Fibroblast of skin of back (primary cell): ENCODE measurements at regions not wholly inside any gene's neighbourhood (a gene's known extent, or its start where the extent isn't known, plus 50 kb on each side); places are given as distances from the start of the nearest gene placed in this dataset.

Source experiments
- DNase-seq: peaks from one replicate; pipeline ENCODE4 v3.0.0-alpha.2; 2013

DNA sequence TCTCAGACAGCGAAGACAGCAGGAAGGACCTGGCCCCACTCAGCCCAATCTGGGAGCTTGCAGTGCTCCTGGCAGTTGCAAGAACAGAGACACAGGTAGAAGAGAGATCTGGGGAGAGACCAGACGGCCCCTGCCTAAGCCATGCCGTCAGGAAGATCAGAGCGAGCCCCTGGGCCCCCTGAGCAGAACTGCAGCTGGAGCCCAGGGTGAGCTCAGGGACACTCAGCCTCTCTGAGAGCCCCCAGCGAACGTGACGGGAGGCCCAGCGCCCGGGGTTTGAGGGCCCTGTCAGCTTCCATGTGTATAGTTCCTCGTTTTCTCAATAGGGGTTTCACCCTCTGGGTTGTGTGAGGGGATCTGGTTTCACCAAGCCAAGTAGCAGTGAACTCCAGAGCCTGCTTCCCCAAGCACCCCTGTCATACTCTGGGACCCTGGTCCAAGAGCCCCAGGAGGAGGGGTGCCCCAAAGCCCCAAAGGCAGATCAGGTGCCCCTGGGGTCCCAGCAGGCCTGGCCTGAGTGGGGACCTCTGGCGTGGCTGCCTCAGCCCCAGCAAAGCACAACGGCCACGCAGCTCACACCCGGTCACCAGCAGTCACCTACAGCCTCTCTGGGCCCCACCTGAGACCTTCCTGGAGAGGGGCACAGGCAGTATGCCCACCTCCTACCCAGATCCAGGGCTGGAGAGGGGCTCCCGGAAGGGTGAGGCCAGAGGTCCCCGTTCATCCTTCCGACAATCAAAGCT lies 431.3 kb upstream of the MYT1L start:
- no peak for DNase-seq

DNA sequence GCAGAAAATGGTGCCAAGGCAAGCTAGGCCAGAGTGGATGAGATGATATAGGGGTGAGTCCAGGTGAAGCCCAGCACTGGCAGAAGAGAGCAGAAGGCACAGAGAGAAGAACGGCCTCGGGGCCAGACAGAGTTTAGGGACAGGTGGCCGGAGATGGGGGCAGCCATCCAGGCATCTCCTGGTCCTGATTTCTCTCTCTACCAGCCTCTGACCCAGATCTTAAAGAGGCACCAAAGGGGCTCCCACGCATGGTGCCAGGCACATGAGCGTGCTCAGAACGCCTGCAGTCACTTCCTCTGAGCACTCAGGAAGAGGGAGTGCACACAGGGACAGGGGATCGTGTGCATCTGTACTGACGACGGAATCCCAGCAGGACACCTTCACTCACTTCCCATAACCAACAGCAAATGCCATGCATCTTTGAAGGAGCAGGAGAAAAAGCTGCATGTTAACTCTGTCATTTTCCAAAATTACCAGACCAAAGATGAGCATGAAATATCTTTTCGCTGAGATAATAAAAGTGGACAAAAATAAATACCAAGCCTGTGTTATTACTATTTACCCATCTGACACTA lies 427.8 kb upstream of the MYT1L start:
- DNase-seq, result no peak

DNA sequence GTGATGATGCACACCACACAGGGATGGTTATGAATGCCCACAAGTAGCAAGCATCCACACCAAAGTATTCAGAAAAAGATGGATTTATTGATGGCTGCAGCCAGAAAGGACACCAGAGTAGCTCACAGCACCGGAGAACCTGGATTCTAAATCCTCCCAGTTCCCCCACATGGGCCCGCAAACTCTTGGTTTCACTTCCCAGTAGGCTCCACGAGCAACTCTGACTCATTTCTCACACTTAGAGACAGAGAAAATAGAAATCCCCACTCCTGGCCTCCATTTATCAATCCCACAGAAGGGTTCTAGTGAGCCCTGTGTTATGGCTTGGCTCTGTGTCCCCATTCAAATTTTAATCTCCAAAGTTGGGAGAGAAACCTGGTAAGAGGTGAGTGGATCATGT lies 426.7 kb upstream of the MYT1L start:
- DNase-seq, result no peak

DNA sequence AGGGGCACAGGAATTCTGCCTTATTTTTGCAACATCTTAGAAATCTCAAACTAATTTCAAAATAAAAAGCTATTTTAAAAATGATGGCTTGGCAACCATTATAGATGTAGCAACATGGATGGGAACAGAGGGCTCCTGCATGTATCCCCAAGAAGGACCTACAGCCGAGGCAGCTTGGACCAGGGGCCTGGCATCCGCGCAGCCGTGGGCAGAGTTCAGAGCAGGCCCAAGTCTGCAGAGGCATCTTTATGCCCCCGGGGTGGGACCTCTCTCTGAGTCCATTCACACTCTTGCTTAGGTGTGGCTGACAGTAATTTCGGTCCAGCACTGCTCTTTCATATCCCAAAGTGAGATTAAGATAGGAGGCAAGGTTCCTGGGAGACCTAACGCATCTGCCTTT lies 425.8 kb upstream of the MYT1L start:
- no peak for DNase-seq

DNA sequence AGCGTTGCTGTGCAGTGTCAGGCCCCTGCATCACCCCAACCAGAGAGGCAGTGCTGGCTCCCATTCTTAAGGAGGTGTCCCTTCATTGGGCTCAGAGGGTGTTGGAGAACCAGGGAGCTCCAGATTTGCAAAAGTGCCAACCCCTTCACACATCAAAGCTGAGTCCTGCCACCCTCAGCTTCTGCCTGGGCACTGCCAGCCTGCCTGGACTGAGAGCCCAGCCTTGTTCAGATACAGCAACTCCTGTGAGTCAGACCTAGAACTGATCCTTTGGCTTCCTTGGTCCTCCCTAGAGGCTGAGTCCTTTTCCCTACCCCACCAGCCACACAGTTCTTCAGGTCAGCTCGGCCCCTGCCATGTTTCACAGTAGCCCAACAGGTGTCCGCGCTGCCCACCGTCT lies 424.9 kb upstream of the MYT1L start:
- no peak for DNase-seq

DNA sequence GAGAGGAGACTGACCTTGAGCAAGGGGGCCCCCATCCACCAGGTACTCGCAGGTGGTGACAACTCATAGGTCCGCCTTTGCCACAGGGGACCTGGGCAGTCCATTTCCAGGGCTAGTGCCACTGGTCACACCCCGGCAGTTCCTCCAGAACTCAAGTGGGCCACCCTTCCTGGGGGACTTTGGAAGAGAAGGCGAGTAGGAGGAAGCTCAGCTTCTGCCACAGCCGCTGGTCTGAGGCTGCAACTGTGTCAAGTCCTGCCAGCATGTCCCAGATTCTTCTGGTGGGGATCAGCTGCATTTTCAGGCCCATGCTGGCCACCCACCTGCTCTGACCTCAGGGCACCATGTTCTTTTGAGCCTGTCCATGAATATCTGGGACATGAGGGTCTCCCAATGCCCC lies 423.9 kb upstream of the MYT1L start:
- no peak for DNase-seq

DNA sequence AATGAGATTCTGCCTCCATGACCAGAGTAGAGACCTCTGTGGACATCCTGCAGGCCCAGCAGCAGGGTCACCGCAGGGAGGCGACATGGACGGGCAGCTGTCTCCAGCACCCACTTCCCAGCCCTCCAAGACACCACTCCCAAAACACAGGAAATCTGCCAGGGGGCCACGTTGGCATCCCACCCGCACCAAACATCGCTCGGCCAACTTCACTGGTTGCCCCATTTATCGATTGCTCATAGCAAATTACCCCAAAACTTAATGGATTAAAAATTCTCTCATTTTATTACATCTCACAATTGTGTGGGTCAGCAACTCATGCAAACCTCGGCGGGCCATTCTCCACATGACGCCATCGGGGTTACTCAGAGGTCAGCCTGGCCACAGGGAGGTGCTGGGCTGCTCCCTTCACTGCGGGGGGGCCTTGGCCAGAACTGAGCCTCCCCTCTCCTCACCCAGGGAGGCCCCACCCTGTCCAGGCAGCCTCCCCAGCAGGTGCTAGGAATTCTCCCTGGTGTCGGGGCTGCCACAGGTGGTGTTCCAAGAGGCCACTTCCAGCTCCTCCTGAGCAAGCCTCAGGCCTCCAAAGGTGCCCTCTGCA lies 420.7 kb upstream of the MYT1L start:
- DNase-seq, result no peak

DNA sequence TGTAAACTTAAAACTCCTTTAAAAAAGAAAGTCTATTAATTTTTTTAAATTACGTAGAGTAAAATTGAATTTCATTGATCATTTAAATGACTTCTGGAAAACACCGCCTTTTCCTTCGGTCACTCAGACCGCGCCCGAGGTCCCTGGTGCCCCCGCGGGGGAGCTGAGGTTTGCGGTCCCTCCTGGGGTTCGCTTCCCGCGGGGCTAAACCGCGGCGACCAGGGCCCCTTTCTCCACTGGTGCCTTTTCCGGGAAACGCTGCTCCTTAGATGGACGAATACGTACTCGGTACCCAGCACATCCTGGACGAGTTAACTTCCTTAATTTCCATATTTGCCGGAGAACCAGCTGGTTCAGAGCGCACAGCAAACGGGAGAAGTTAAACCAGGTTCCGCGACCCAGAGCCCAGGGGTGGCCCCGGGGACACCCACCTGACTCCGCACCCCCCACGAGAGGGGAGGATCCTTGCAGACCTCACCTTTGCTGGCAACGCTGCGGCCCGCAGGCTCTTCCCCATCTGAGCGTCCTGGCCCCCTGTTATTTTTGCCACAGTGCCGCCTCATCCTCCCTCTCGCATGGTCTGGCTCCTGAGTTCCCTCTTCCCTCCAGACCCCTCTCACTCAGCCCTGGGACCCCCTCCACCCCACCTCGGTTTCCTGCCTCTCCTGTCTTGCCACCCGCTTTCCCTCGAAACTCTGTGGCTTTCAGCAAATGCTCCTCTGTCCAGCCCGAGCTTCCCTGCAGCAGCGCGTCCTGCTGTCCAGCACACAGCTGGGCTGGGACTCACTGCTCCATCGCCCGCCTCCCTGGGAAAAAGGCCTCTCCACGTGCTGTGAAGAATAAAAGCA lies 420.0 kb upstream of the MYT1L start:
- DNase-seq, result no peak

DNA sequence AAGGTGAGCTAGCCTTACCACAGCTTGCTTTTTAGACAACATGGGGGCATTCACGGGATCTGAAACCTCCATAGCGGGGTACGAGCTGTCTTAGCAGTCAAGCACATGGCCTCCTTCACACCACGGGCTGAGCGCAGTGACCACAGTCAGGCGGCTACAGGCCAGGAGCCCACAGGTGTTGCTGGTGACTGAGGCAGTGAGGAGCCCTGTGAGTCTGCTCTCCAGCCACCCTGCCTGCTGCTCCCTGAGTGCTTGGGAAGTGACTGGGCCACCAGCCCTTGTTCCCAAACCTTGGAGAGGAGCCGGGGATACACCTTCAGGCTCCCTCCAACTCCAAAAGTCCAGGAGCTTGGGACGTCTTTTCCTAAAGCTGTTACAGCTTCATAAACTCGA lies 418.1 kb upstream of the MYT1L start:
- no peak for DNase-seq

DNA sequence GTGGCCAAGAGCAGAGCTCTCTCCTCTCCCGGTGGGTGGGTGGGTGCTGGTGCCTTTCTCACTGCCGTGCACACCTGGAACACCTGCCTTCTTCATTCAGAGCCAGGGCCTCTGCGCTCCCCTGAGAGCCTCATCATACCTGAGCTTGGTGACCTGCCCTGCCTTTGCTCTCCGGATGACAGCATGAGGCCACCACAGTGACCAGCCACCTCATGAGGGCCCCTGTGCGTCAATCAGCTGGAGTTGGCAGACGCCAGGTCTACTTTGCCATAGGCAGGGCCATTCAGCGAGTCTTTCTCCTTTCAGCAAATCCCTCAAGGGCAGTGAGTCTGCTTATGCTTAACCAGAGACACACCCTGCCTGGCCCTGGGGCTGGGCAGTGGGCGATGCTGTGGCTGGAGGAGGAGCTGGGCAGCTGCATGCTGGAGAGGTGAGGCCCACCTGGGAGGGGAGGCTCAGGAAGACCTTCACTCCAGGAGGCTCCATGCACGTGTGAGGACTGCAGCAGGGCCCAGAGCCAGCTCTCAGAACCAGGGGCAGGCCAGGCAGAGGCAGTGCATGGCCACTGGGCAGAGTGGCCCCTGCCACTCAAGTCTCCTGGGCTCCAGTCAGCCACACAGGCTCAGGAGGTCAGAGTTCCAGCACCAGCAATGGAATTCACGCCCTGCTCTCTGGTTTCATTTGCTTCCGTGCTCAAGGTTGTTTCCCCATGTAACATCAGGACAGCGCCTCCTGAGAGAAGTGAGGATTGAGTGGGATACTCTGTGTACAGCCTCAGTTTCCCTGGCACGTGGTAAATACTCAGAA lies 417.5 kb upstream of the MYT1L start:
- no peak for DNase-seq

DNA sequence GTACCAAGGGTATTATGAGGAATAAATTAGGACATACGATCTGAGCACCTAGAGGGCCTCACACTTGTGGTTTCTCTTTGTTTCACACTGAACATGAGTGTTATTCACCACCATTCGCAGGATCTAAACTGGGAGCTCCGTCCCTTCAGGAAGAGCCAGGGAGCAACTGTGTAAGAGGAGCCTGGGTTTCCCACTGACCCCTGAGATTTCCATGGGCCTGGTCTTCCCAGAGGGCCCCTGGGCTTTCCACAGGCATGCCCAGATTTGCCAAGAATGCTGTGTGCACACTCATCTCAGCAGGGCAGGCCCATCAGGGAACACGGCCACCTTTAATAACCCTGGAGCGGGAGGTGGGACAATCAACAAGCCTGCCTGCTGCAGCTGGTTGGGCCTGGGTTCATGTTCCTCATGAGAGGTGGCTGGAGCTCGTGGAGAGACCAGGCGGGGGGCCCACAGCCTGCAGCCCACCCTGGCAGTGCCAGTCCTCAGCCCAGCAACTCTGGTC lies 416.8 kb upstream of the MYT1L start:
- DNase-seq, result no peak

DNA sequence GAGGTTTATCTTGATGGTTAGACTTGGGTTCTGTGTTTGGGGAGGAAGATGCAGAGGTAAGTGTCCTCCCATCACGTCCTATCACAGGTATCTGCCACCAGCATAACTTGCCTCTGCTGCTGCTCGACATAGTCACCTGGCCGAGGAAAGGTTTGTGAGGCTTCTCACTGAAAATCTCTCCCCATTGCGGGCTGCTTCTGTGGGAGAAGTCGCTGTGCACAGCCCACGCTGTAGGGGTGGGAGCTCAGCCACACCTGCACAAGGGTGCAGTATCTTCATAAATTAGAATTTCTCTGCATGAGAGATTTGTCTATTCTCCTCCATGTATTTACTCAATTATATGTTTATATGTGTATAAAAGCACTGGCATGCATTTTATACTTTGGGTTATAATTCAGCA lies 415.7 kb upstream of the MYT1L start:
- DNase-seq, result no peak

DNA sequence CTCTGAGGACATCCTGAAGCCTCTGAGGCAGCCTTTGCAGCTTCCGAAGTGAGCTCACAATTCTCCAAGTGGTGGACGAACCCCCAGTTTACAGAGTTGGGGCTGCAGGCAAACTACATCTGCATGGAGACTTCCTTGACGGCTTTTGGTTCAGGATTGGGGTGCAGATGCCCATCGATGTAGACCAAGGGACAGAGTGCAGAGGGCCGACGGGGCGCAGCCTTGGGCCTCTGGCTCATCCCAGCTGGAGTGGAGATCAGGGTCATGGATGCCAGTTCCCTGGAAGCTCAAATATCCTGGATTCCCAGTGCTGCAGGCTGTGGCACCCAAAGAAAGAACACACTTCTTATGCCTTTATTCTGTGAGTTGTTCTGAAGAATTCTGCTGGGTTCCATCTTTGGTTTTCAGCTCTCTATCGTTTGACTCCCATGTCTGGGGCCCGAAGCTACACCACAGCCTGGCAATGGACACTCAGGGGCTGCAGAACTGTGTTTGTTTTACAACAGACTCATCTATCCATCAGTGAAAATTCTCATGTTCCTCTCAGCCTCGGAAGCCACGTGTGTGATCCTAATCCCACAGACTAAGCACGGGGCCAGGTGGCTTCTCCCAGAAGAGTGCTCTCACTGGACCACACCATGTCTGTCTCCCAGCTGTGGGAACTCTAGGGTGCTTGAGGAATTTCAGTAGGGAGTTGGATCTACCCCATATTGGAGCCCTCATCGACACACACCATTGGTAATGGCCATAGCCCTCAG lies 414.1 kb upstream of the MYT1L start:
- no peak for DNase-seq

DNA sequence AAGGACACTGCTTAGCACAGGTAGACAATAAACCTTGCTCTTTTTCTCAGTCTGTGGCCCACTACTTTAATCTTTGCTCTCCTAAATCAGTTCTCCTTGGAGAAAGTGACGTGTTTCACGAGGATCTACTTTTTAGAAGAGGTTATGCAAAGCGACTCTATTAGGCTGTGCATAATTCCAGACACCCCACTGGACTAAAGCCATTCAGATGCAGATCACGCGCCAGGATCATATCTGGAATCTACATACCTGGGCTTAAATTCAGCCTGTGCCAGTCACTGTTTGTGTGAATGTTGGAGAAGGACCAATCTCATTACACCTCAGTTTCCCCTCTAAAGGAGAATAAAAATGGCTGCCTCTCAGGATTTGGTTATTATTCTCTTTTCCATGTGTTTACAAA lies 413.0 kb upstream of the MYT1L start:
- DNase-seq, result no peak

DNA sequence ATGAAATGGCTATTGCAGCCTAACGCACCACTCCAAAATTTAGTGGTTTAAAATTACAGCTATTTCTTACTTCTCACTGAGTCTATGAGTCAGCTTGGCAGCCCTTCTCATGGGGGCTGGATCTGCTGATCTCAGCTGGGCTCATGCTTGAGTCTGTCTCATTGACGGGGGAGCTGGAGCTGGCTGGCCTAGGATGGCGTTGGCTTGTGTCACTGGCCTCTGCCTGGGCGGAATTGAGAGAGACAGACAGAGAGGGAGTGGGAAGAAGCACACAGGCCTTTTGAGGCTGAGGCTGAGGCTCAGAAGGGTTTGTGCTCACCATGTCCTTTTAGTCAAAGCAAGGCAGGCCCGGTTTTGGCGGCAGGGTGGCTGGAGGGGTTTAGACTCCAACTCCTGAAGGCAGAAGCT lies 412.1 kb upstream of the MYT1L start:
- peak; percentile 17 for DNase-seq

DNA sequence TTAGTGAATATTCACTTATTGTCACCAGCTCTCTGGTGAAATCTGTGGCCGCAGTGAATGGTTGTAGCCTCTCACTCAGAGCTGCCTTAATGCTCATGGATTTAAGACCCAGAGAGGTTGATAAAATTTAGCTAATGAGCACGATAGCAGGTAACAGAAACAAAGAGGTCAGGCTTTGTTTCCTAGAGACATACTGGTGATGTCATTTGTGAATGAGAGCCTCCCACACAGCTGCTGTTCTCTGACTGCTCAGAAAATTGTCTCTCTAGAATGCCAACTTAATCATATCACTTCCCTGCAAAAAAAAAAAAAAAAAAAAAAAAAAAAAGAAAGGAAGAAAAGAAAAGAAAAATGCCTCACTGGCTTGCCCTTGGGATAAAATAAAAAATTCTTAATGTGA lies 411.7 kb upstream of the MYT1L start:
- DNase-seq, result no peak

DNA sequence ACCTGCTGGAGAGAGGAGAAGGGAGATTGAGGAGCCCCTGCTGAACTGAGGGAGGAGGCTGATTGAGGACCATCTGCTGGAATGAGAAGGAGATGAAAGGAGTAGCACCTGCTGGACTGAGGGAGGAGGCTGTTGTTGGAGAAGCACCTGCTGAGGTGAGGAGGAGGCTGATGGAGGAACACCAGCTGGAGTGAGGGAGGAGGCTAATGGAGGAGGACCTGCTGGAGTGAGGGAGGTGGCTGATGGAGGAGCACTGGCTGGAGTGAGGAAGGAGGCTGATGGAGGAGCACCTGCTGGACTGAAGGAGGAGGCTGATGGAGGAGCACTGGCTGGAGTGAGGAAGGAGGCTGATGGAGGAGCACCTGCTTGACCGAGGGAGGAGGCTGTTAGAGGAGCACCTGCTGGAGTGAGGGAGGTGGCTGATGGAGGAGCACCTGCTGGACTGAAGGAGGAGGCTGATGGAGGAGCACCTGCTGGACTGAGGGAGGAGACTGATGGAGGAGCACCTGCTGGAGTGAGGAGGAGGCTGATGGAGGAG lies 409.2 kb upstream of the MYT1L start:
- DNase-seq, result no peak

DNA sequence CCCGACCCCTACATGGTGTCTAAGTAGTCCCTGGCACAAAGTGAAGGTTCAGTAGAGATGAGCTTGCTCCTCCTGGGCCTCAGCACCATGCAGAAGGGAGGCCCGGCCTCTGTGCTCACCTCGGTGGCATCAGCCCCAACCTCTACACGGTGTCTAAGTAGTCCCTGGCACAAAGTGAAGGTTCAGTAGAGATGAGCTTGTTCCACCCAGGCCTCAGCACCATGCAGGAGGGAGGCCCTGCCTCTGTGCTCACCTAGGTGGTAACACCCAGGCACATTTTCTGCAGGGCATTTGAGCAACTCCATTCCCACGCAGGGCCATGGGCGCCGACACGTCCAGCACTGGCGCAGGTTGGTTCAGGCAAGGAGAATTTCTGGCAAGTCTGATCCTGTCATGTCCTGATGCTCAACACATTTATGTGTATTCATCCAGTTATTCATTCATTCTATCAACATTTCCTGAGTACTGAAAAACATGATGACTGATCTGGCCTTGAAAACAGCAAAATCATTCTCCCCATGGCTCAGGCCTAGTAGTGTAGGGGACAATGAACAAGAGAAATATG lies 408.2 kb upstream of the MYT1L start:
- no peak for DNase-seq

DNA sequence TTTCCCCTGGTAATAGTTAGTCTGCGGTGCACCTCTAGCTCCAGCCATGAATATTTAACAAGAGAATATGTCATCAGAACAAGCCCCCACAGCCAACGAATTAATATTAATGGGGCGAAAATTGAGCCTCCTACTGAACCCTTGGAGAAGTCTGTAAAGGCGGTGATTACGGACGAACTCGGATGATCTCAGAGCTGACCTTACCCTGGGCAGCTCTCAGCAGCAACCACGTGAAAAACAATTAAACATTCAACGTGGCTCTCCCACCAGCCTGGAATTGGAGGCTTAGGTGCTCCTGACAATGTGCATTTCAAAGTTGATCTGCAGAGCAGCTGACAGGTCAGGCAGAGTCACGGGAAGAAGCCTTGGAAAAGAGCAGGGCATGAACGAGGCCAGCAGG lies 407.6 kb upstream of the MYT1L start:
- no peak for DNase-seq

DNA sequence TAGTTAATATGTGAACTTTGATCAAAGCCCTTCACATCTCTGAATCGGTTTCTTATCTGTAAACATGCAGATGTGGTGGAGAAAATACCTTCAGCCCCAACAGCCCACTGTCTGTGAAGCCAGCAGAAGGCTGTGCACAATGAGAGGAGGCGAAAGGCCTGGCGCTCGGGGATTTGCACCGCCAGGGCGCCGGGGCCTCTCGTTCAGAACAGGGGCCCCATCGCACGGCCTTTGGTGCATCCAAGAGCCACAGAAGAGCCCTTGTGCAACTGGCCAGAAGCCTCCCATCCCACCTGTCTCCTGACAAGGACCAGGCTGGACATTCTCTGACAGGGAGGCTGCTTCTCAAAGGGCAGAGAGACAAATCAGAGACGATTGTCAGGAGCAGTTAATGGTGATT lies 407.2 kb upstream of the MYT1L start:
- no peak for DNase-seq

DNA sequence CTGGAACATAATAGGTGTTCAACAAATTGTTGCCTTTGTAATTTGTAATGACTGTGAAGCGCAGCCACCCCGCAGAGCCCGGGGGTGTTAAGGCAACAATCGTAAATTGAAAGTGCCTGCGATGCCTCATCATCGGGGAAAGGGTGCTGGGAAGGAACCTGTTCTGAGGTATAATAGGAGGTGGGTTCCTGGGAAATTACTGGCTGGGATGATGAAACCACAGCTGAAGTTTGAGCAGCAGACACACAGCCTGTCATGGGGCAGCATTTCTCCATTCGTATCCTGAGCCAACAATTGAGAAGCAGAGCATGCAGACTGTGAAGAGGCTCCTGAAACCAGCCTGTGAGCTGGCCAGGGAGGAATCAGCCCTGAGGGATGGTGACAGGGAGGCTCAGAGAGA lies 404.0 kb upstream of the MYT1L start:
- DNase-seq, result no peak
